HCT116 (cell line): ENCODE measurements at regions not wholly inside any gene's neighbourhood (a gene's known extent, or its start where the extent isn't known, plus 50 kb on each side); places are given as distances from the start of the nearest gene placed in this dataset.

Experiments
- ATAC-seq: fragments of 200-7000 bp; cut with Tn5 transposase; 2 replicates; pipeline ENCODE4 v1.9.1; 2020; ENCODE audit warnings: mild to moderate bottlenecking, moderate library complexity
- BruUV-seq: library from RNA; stranded (reverse); fragments of 400-500 nt; replicated peaks from 2 replicates; lab custom pipeline; 2021; lab: Mats Ljungman, UMichigan
- CTCF ChIA-PET: fragments of 300-600 bp; sonication (Branson Sonifier 250); formaldehyde crosslinking; loops from one replicate; lab custom pipeline; 2021; ENCODE audit warnings: antibody characterized with exemption; lab: Charles Lee
- POLR2A ChIA-PET: fragments of 300-600, 350-600 bp; sonication (Branson Sonifier 250); formaldehyde crosslinking; loops from one replicate; lab custom pipeline; 2021; ENCODE audit warnings: antibody characterized with exemption; lab: Charles Lee
- RAD21 ChIA-PET, 2 experiments: fragments of 300-600 bp; sonication (Branson Sonifier 250); formaldehyde crosslinking; loops; one replicate each; lab custom pipeline; 2023; ENCODE audit warnings: low total read pairs in 2 of 2; ENCODE audit not compliant: uncharacterized antibody in 2 of 2, unreplicated experiment in 2 of 2, low non-redundant PET in 1 of 2; lab: Charles Lee
- DNase-seq: peaks from one replicate; pipeline ENCODE4 v3.0.0-alpha.2; 2010; ENCODE audit warnings: low read depth, low spot score
- H2AFZ ChIP-seq: fragments of 200-600 bp; shearing (Covaris generic), sonication (generic); 2 replicates; pipeline ENCODE4 v1.6.1; 2017; ENCODE audit warnings: low read depth, mixed run types, mixed read lengths, antibody characterized with exemption, low read length; ENCODE audit not compliant: poor library complexity, severe bottlenecking
- H3K27ac ChIP-seq: 2 replicates; pipeline ENCODE4 v1.5.1; 2012; ENCODE audit warnings: low read depth, low read length
- H3K27me3 ChIP-seq: fragments of 200-600 bp; sonication (generic); 2 replicates; pipeline ENCODE4 v1.6.1; 2016; ENCODE audit warnings: mixed run types, low read length, mixed read lengths; ENCODE audit not compliant: insufficient read depth
- H3K36me3 ChIP-seq, 2 experiments: fragments of 200-500 bp in 1 of 2; fragments of 200-600 bp in 1 of 2; sonication (Bioruptor generic) in 1 of 2; sonication (generic) in 1 of 2; 2 replicates each; pipeline versions ENCODE4 v1.5.1 to v1.6.1; 2014 to 2016; ENCODE audit warnings: low read length in 2 of 2, inconsistent platforms in 1 of 2, mixed read lengths in 1 of 2, mixed run types in 1 of 2; ENCODE audit not compliant: insufficient read depth in 2 of 2, control insufficient read depth in 1 of 2
- H3K4me1 ChIP-seq, 2 experiments: fragments of 200-600 bp in 1 of 2; sonication (generic) in 1 of 2; 2 replicates each; pipeline versions ENCODE4 v1.5.1 to v1.6.1; 2012 to 2017; ENCODE audit warnings: low read length in 2 of 2, inconsistent platforms in 1 of 2, mild to moderate bottlenecking in 1 of 2, mixed read lengths in 1 of 2, mixed run types in 1 of 2, moderate library complexity in 1 of 2; ENCODE audit not compliant: insufficient read depth in 2 of 2, control insufficient read depth in 1 of 2
- H3K4me2 ChIP-seq: fragments of 200-600 bp; sonication (generic); 2 replicates; pipeline ENCODE4 v1.6.1; 2017; ENCODE audit warnings: mixed run types, low read length, mixed read lengths
- H3K4me3 ChIP-seq, 2 experiments: fragments of 200-600 bp in 1 of 2; sonication (generic) in 1 of 2; replicated peaks in 1 of 2; 2 replicates each; pipeline ENCODE4 v1.5.1; 2011 to 2016; ENCODE audit warnings: low read length in 2 of 2, control low read depth in 1 of 2, low read depth in 1 of 2, mild to moderate bottlenecking in 1 of 2, mixed read lengths in 1 of 2, mixed run types in 1 of 2
- H3K79me2 ChIP-seq: fragments of 200-600 bp; sonication (generic); 2 replicates; pipeline ENCODE4 v1.6.1; 2017; ENCODE audit warnings: mild to moderate bottlenecking, mixed run types, low read length, moderate library complexity, mixed read lengths; ENCODE audit not compliant: insufficient read depth
- H3K9ac ChIP-seq: fragments of 200-600 bp; sonication (generic); 2 replicates; pipeline ENCODE4 v1.6.1; 2016; ENCODE audit warnings: low read length, mixed read lengths
- H3K9me2 ChIP-seq: fragments of 200-600 bp; sonication (generic), shearing (Covaris generic); 2 replicates; pipeline ENCODE4 v1.6.1; 2017; ENCODE audit warnings: mixed run types, mild to moderate bottlenecking, moderate library complexity; ENCODE audit not compliant: insufficient read depth
- H3K9me3 ChIP-seq, 2 experiments: fragments of 200-500 bp in 1 of 2; fragments of 200-600 bp in 1 of 2; sonication (Bioruptor generic) in 1 of 2; sonication (generic) in 1 of 2; 2 replicates each; pipeline ENCODE4 v1.6.1; 2014 to 2017; ENCODE audit warnings: low read length in 2 of 2, mixed read lengths in 2 of 2, inconsistent platforms in 1 of 2, low read depth in 1 of 2, mild to moderate bottlenecking in 1 of 2, mixed run types in 1 of 2, moderate library complexity in 1 of 2; ENCODE audit not compliant: control insufficient read depth in 1 of 2, insufficient read depth in 1 of 2
- H4K20me1 ChIP-seq: fragments of 200-600 bp; sonication (generic), shearing (Covaris generic); 2 replicates; pipeline ENCODE4 v1.6.1; 2017; ENCODE audit warnings: mixed run types, mild to moderate bottlenecking, moderate library complexity; ENCODE audit not compliant: insufficient read depth
- CTCF ChIP-seq, 3 experiments: fragments of 200-600 bp in 1 of 3; sonication (generic) in 1 of 3; IDR thresholded peaks in 2 of 3; conservative IDR thresholded peaks in 1 of 3; 2 replicates each; pipeline ENCODE4 v1.5.1; 2012 to 2017; ENCODE audit warnings: low read depth in 2 of 3, low read length in 2 of 3, antibody characterized with exemption in 1 of 3, borderline replicate concordance in 1 of 3, control low read depth in 1 of 3, mild to moderate bottlenecking in 1 of 3, mixed read lengths in 1 of 3, mixed run types in 1 of 3, moderate library complexity in 1 of 3; ENCODE audit not compliant: insufficient read depth in 1 of 3
- EGR1 ChIP-seq: IDR thresholded peaks from 2 replicates; pipeline ENCODE4 v1.6.1; 2012; ENCODE audit warnings: low read depth
- EZH2phosphoT487 ChIP-seq: fragments of 200-600 bp; IDR thresholded peaks from 2 replicates; pipeline ENCODE4 v1.6.1; 2018; ENCODE audit warnings: antibody characterized with exemption, borderline replicate concordance
- JUND ChIP-seq: IDR thresholded peaks from 2 replicates; pipeline ENCODE4 v1.6.1; 2012
- MAX ChIP-seq: IDR thresholded peaks from 2 replicates; pipeline ENCODE4 v1.6.1; 2012
- REST ChIP-seq: IDR thresholded peaks from 2 replicates; pipeline ENCODE4 v1.6.1; 2012; ENCODE audit warnings: low read depth
- SIN3A ChIP-seq: IDR thresholded peaks from 2 replicates; pipeline ENCODE4 v1.6.1; 2012; ENCODE audit warnings: low read depth
- SP1 ChIP-seq: IDR thresholded peaks from 2 replicates; pipeline ENCODE4 v1.6.1; 2012; ENCODE audit warnings: low read depth
- SRF ChIP-seq: IDR thresholded peaks from 2 replicates; pipeline ENCODE4 v1.6.1; 2012; ENCODE audit warnings: low read depth
- ZFX ChIP-seq: fragments of 450-650 bp; IDR thresholded peaks from 2 replicates; pipeline ENCODE4 v1.6.1; 2017
- intact Hi-C: fragments of 100-400 bp; cut with micrococcal nuclease; formaldehyde crosslinking; loops from 2 replicates; pipeline ENCODE4 v1.10.0; 2022

GRCh38 chr6:130622142-130622541 lies 205.1 kb upstream of the SMLR1 start:
- DNase-seq (no peak), ATAC-seq (no peak)
- ChIA-PET RAD21 (no interaction called here), POLR2A (no interaction called here), CTCF (no interaction called here)
- TF ChIP-seq JUND (no peak), REST (no peak), SIN3A (no peak), MAX (no peak), SRF (no peak), EGR1 (no peak), ZFX (no peak)
- no peaks in the 10 kb centered on the region for H4K20me1 ChIP-seq
- no peaks in the 10 kb centered on the region for H3K79me2 ChIP-seq
- peaks cover 27 to 51% of the 10 kb centered on the region in 2 experiments for H3K4me1 ChIP-seq
- H3K4me2 ChIP-seq = no peak overlapping the region
- no TSS peak for BruUV-seq
- no peak overlapping the region for H3K9ac ChIP-seq
- H3K4me3 ChIP-seq = no peak overlapping the region
- H3K27ac ChIP-seq = peak overlapping the region; percentile 74; the same call in 1 of the 2 replicates
- peaks cover 0 to 9% of the 10 kb centered on the region in 2 experiments; a peak in 1 of 4 replicates for H3K36me3 ChIP-seq
- no peaks in the 10 kb centered on the region for H3K9me2 ChIP-seq
- intact Hi-C loops = no loop called here
- H3K27me3 ChIP-seq = no peaks in the 10 kb centered on the region
- no peak overlapping the region for H2AFZ ChIP-seq
- peaks cover 0 to 9% of the 10 kb centered on the region in 2 experiments; a peak in 1 of 4 replicates for H3K9me3 ChIP-seq

GRCh38 chr6:130624046-130624445 lies 203.2 kb upstream of the SMLR1 start:
- no peak overlapping the region for H3K27ac ChIP-seq
- H3K36me3 ChIP-seq = peaks cover 0 to 9% of the 10 kb centered on the region in 2 experiments; a peak in 1 of 4 replicates
- POLR2A ChIA-PET = no interaction called here
- no peak overlapping the region for H3K4me3 ChIP-seq
- RAD21 ChIA-PET = no interaction called here
- no TSS peak for BruUV-seq
- ATAC-seq = no peak
- no peak for DNase-seq
- H4K20me1 ChIP-seq = no peaks in the 10 kb centered on the region
- H3K9me2 ChIP-seq = no peaks in the 10 kb centered on the region
- TF ChIP-seq SP1 (no peak), EZH2phosphoT487 (no peak), EGR1 (no peak), CTCF (IDR thresholded peaks at IDR 0.05 in 2 of 3, conservative IDR thresholded peaks at IDR 0.05 in 1 of 3; ENCODE audit: borderline replicate concordance in 1 of 3, insufficient read depth in 1 of 3, low read depth in 2 of 3, low read length in 2 of 3) (no peak)
- no peaks in the 10 kb centered on the region for H3K27me3 ChIP-seq
- H3K79me2 ChIP-seq = no peaks in the 10 kb centered on the region
- intact Hi-C loops = no loop called here
- no peak overlapping the region for H2AFZ ChIP-seq
- no peak overlapping the region for H3K4me2 ChIP-seq
- H3K9ac ChIP-seq = no peak overlapping the region
- CTCF ChIA-PET = no interaction called here
- H3K9me3 ChIP-seq = peaks cover 0 to 9% of the 10 kb centered on the region in 2 experiments; a peak in 1 of 4 replicates
- H3K4me1 ChIP-seq = peaks cover 27 to 43% of the 10 kb centered on the region in 2 experiments
